SU-DHL-6 (cell line): ENCODE measurements at regions not wholly inside any gene's neighbourhood (a gene's known extent, or its start where the extent isn't known, plus 50 kb on each side); places are given as distances from the start of the nearest gene placed in this dataset.

Experiments used
- H2AFZ ChIP-seq: fragments of 200-600 bp; sonication (generic); 2 replicates; pipeline ENCODE4 v1.6.1; 2014; ENCODE audit warnings: low read depth, mild to moderate bottlenecking, moderate library complexity, mixed read lengths, antibody characterized with exemption, low read length; ENCODE audit not compliant: severe bottlenecking
- H3F3A ChIP-seq: fragments of 200-600 bp; shearing (Covaris generic); 2 replicates; pipeline ENCODE4 v1.6.0; 2016; ENCODE audit warnings: antibody characterized with exemption, mild to moderate bottlenecking; ENCODE audit not compliant: insufficient read depth
- H3K27ac ChIP-seq: fragments of 200-600 bp; sonication (generic); 2 replicates; pipeline ENCODE4 v1.5.1; 2016; ENCODE audit warnings: low read depth, mild to moderate bottlenecking, low read length, moderate library complexity, mixed read lengths
- H3K27me3 ChIP-seq: fragments of 200-600 bp; sonication (generic), shearing (Covaris generic); 2 replicates; pipeline ENCODE4 v1.6.0; 2014; ENCODE audit warnings: mild to moderate bottlenecking, low read length
- H3K36me3 ChIP-seq: fragments of 200-600 bp; sonication (generic); 2 replicates; pipeline ENCODE4 v1.6.1; 2014; ENCODE audit warnings: mild to moderate bottlenecking, low read length, mixed read lengths
- H3K4me2 ChIP-seq: fragments of 300-600, 200-600 bp; shearing (Covaris generic), sonication (generic); 2 replicates; pipeline ENCODE4 v1.6.0; 2014; ENCODE audit warnings: low read length, low read depth, mild to moderate bottlenecking; ENCODE audit not compliant: poor library complexity, severe bottlenecking
- H3K4me3 ChIP-seq: fragments of 200-600 bp; sonication (generic); 2 replicates; pipeline ENCODE4 v1.5.1; 2014; ENCODE audit warnings: antibody characterized with exemption, low read length, mild to moderate bottlenecking, mixed read lengths; ENCODE audit not compliant: insufficient read depth, poor library complexity, severe bottlenecking
- H3K79me2 ChIP-seq: fragments of 200-600 bp; sonication (generic); 2 replicates; pipeline ENCODE4 v1.6.1; 2014; ENCODE audit warnings: mild to moderate bottlenecking, low read length, moderate library complexity; ENCODE audit not compliant: insufficient read depth
- H3K9ac ChIP-seq: fragments of 200-600 bp; sonication (generic); 2 replicates; pipeline ENCODE4 v1.7.0; 2014; ENCODE audit warnings: mild to moderate bottlenecking, low read length
- H3K9me2 ChIP-seq: fragments of 200-600 bp; sonication (generic); replicated peaks from 2 replicates; pipeline ENCODE4 v1.6.1; 2014; ENCODE audit warnings: low read length; ENCODE audit not compliant: insufficient read depth
- H3K9me3 ChIP-seq: fragments of 200-600 bp; sonication (generic); 2 replicates; pipeline ENCODE4 v1.6.1; 2014; ENCODE audit warnings: low read length, mixed read lengths; ENCODE audit not compliant: insufficient read depth
- H4K20me1 ChIP-seq: fragments of 200-600 bp; sonication (generic); 2 replicates; pipeline ENCODE4 v1.6.1; 2014; ENCODE audit warnings: low read depth, mild to moderate bottlenecking, antibody characterized with exemption, low read length, moderate library complexity, mixed read lengths
- CTCF ChIP-seq: fragments of 200-600 bp; sonication (generic); IDR thresholded peaks from one replicate; pipeline ENCODE4 v1.5.1; 2017; ENCODE audit warnings: antibody characterized with exemption, mild to moderate bottlenecking, low read length, moderate library complexity; ENCODE audit not compliant: insufficient read depth, poor library complexity, severe bottlenecking
- EZH2phosphoT487 ChIP-seq: fragments of 200-600 bp; sonication (generic), shearing (Covaris generic); conservative IDR thresholded peaks from 2 replicates; pipeline ENCODE4 v1.6.1; 2018; ENCODE audit warnings: mild to moderate bottlenecking, antibody characterized with exemption, low read length, moderate library complexity, mixed read lengths

DNA sequence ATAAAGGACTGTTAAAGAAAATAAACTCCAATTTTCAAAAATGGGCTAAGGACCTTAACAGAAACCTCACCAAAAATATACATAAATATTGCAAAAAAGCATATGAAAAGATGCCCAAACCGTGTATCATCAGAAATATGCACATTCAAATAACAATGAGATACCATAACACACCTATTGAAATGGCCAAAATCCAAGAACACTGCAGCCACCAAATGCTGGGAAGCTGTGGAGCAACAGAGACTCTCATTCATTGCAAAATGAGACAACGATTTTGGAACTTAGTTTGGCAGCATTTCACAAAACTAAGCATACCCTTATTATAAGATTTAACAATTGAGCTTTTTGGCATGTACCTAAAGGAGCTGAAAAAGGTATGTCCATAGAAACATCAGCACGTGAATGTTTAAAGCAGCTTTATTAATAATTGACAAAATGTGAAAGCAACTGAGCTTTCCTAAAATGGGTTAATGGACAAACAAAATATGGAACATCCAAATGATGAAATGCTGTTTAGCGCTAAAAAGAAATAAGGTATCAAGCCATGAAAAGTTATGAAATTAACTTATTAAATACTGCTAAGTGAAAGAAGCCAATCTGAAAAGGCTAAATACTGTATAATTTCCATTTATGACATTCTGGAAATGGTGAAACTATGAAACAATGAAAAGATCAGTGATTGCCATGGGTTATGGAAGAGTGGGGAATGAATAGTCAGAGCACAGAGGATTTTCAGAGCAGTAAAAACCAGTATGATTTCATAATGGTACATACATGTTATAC, 592.6 kb upstream of the ADGRB3 start:
- H3K9me2 ChIP-seq, result no peaks in the 10 kb centered on the region
- H3F3A ChIP-seq, result no peaks in the 10 kb centered on the region
- H3K9me3 ChIP-seq, result no peaks in the 10 kb centered on the region
- H3K79me2 ChIP-seq, result no peaks in the 10 kb centered on the region
- no peak overlapping the region for H3K27ac ChIP-seq
- H3K36me3 ChIP-seq, result 0 out of 2 replicates have a peak, but pooled peaks cover 4% of the 10 kb centered on the region
- no peak overlapping the region for H3K4me2 ChIP-seq
- H3K27me3 ChIP-seq, result no peaks in the 10 kb centered on the region
- H3K4me3 ChIP-seq, result no peak overlapping the region
- no peak overlapping the region for H3K9ac ChIP-seq
- no peaks in the 10 kb centered on the region for H4K20me1 ChIP-seq
- peak overlapping the region; percentile 9 for H2AFZ ChIP-seq
- TF ChIP-seq EZH2phosphoT487 (no peak), CTCF (no peak)

GRCh38 chr6:68040780-68041179, 594.3 kb upstream of the ADGRB3 start:
- H4K20me1 ChIP-seq, result no peaks in the 10 kb centered on the region
- TF ChIP-seq CTCF (no peak), EZH2phosphoT487 (no peak)
- peak overlapping the region; percentile 14 for H2AFZ ChIP-seq
- no peaks in the 10 kb centered on the region for H3K27me3 ChIP-seq
- 0 out of 2 replicates have a peak, but pooled peaks cover 4% of the 10 kb centered on the region for H3K36me3 ChIP-seq
- no peak overlapping the region for H3K4me3 ChIP-seq
- H3K79me2 ChIP-seq, result no peaks in the 10 kb centered on the region
- no peak overlapping the region for H3K4me2 ChIP-seq
- no peak overlapping the region for H3K27ac ChIP-seq
- no peaks in the 10 kb centered on the region for H3F3A ChIP-seq
- H3K9me2 ChIP-seq, result no peaks in the 10 kb centered on the region
- H3K9ac ChIP-seq, result no peak overlapping the region
- H3K9me3 ChIP-seq, result no peaks in the 10 kb centered on the region

DNA sequence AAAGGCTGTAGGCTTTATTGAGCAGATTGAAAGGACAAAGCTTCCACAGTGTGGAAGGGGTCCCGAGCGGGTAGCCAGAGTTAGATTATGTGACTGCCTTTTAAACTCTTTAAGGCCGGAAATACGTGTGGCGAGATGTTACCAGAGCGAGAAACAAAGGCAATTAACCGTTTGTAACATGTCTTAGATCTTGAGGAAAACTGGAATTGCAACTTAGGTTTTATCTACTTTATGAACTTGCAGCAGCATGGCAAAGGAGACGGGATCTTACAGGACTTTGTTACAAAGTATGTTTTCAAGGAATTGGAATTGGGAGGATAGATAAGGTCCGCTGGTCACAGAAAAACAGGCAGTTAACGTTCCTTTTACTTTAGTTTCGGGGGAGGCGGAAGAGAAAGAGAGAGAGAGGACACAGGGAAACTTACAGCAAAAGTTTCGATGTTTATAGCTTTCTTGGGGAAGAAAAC, 594.7 kb upstream of the ADGRB3 start:
- TF ChIP-seq EZH2phosphoT487 (no peak), CTCF (no peak)
- no peaks in the 10 kb centered on the region for H3K9me3 ChIP-seq
- peak overlapping the region; percentile 14 for H2AFZ ChIP-seq
- H4K20me1 ChIP-seq, result no peaks in the 10 kb centered on the region
- H3K9me2 ChIP-seq, result no peaks in the 10 kb centered on the region
- H3F3A ChIP-seq, result no peaks in the 10 kb centered on the region
- H3K27me3 ChIP-seq, result no peaks in the 10 kb centered on the region
- no peak overlapping the region for H3K9ac ChIP-seq
- H3K4me2 ChIP-seq, result no peak overlapping the region
- 0 out of 2 replicates have a peak, but pooled peaks cover 3% of the 10 kb centered on the region for H3K36me3 ChIP-seq
- H3K4me3 ChIP-seq, result no peak overlapping the region
- H3K79me2 ChIP-seq, result no peaks in the 10 kb centered on the region
- H3K27ac ChIP-seq, result no peak overlapping the region
